ENCODE measurements at regions not wholly inside any gene's neighbourhood (a gene's known extent, or its start where the extent isn't known, plus 50 kb on each side); places are given as distances from the start of the nearest gene placed in this dataset.

DNA sequence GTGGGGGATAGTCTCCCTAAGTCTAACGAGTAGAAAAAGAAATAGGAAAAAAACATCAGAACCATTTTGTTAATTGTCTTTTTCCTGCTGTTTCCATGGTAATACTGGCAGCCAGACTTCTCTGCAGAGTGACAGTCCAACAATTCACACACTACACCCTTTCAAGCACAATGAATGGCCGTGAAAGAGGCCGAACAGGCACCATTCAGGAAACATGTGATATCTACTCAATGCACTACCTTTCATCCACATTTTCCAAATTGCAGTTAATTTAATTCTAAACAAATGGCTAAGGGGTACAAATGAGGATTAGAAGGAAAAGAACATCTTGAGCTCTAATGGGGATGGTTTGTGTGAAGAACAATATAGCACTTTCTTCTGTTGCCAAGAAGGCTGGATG lies 358.5 kb upstream of the ANKRD30A start:
- DNase-seq (ENCODE audit: low spot score in 2 of 2): no peak
- Histone ChIP-seq H3K27me3 (no peaks in the 10 kb centered on the region), H3K9me3 (no peaks in the 10 kb centered on the region), H3K4me1 (peaks cover 0 to 25% (median 8%) of the 10 kb centered on the region in 4 donors), H3K27ac (peak overlapping the region in 2 of 4 donors; percentile 4 to 76), H3K4me3 (no peak overlapping the region), H3K36me3 (no peaks in the 10 kb centered on the region)
- WGBS, 2 donors: 42 to 43% methylated on average over 3 of the region's 3 CpGs
- TF ChIP-seq EP300 (IDR thresholded peaks at IDR 0.05) (no peak), CTCF (IDR thresholded peaks at IDR 0.05) (no peak), POLR2A (IDR thresholded peaks at IDR 0.05) (no peak)

DNA sequence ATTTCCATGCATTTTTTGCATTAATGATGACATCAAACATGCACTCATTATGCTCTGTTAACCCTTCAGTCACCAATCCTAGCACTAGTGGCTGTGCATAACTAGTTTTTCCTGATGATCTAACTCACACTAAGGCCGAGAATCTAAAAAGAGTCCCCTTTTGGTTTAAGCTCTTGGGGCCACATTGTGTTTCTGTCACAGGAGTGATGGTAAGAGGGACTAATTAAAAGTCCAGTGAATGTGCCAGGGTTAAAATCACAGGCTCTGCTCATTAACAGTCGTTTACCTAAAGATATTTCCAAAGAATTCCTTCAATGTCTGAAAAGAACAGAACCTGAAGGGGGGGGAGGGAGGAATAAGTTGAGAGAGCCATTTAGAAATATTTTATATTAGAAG lies 359.0 kb upstream of the ANKRD30A start:
- Histone ChIP-seq H3K27me3 (no peaks in the 10 kb centered on the region), H3K9me3 (no peaks in the 10 kb centered on the region), H3K36me3 (no peaks in the 10 kb centered on the region), H3K4me3 (no peak overlapping the region), H3K27ac (peak overlapping the region in 2 of 4 donors; percentile 4 to 76), H3K4me1 (peaks cover 0 to 25% (median 8%) of the 10 kb centered on the region in 4 donors)
- 42 to 55% methylated on average over 2 of the region's 2 CpGs for WGBS, 2 donors
- DNase-seq (ENCODE audit: low spot score in 2 of 2): no peak
- TF ChIP-seq POLR2A (IDR thresholded peaks at IDR 0.05) (no peak), EP300 (IDR thresholded peaks at IDR 0.05) (no peak), CTCF (IDR thresholded peaks at IDR 0.05) (no peak)

GRCh38 chr10:36765782-36766414 lies 359.5 kb upstream of the ANKRD30A start:
- no peak for DNase-seq (ENCODE audit: low spot score in 2 of 2)
- Histone ChIP-seq H3K36me3 (no peaks in the 10 kb centered on the region), H3K27me3 (no peaks in the 10 kb centered on the region), H3K27ac (peak overlapping the region in 2 of 4 donors; percentile 4 to 76), H3K9me3 (no peaks in the 10 kb centered on the region), H3K4me1 (peaks cover 0 to 25% (median 8%) of the 10 kb centered on the region in 4 donors), H3K4me3 (no peak overlapping the region)
- WGBS, 2 donors: 25% methylated on average over 2 of the region's 2 CpGs
- TF ChIP-seq EP300 (IDR thresholded peaks at IDR 0.05) (no peak), CTCF (IDR thresholded peaks at IDR 0.05) (no peak), POLR2A (IDR thresholded peaks at IDR 0.05) (no peak)

GRCh38 chr10:36764823-36765222 lies 360.6 kb upstream of the ANKRD30A start:
- no peak for TF ChIP-seq CTCF (IDR thresholded peaks at IDR 0.05)
- TF ChIP-seq POLR2A (IDR thresholded peaks at IDR 0.05): no peak
- no peak for TF ChIP-seq EP300 (IDR thresholded peaks at IDR 0.05)
- no peaks in the 10 kb centered on the region for H3K9me3 ChIP-seq
- 91 to 96% methylated on average over 4 of the region's 4 CpGs for WGBS, 2 donors
- H3K36me3 ChIP-seq: no peaks in the 10 kb centered on the region
- DNase-seq (ENCODE audit: low spot score in 2 of 2): no peak
- no peak overlapping the region for H3K4me3 ChIP-seq
- H3K27me3 ChIP-seq: no peaks in the 10 kb centered on the region
- H3K27ac ChIP-seq: peak overlapping the region in 2 of 4 donors; percentile 4 to 76
- peaks cover 0 to 25% (median 8%) of the 10 kb centered on the region in 4 donors for H3K4me1 ChIP-seq

- Histone ChIP-seq H3K27me3 (no peaks in the 10 kb centered on the region), H3K36me3 (no peaks in the 10 kb centered on the region), H3K4me1 (peaks cover 0 to 22% (median 2%) of the 10 kb centered on the region in 4 donors), H3K9me3 (no peaks in the 10 kb centered on the region), H3K4me3 (no peak overlapping the region), H3K27ac (no peak overlapping the region)
- TF ChIP-seq CTCF (IDR thresholded peaks at IDR 0.05) (no peak), POLR2A (IDR thresholded peaks at IDR 0.05) (no peak)
- no peak for DNase-seq (ENCODE audit: low spot score in 2 of 2)
- 93 to 100% methylated on average over 1 of the region's 1 CpG for WGBS, 2 donors
Observed at GRCh38 chr10:36761121-36761520, 364.3 kb upstream of the ANKRD30A start.
